HG03135 (cell line): ENCODE measurements at regions not wholly inside any gene's neighbourhood (a gene's known extent, or its start where the extent isn't known, plus 50 kb on each side); places are given as distances from the start of the nearest gene placed in this dataset.

Source experiments
- ATAC-seq: cut with Tn5 transposase; IDR thresholded peaks from one replicate; pipeline ENCODE4 v1.9.1; 2021; ENCODE audit warnings: mild to moderate bottlenecking, moderate library complexity; ENCODE audit not compliant: unreplicated experiment

- ATAC-seq: no peak
Observed at GRCh38 chr16:17828012-17828411, 357.3 kb upstream of the XYLT1 start.

- ATAC-seq: no peak
Observed at GRCh38 chr16:17827313-17827712, 356.6 kb upstream of the XYLT1 start.

GRCh38 chr16:17817943-17818342 is 347.2 kb upstream of the XYLT1 start:
- no peak for ATAC-seq

GRCh38 chr16:17817260-17817659 is 346.5 kb upstream of the XYLT1 start:
- no peak for ATAC-seq

- no peak for ATAC-seq
Observed at GRCh38 chr16:17812771-17813170, 342.0 kb upstream of the XYLT1 start.

GRCh38 chr16:17804857-17805256 is 334.1 kb upstream of the XYLT1 start:
- ATAC-seq: no peak

- no peak for ATAC-seq
Observed at GRCh38 chr16:17803625-17804410, 333.1 kb upstream of the XYLT1 start.

- ATAC-seq: no peak
Observed at GRCh38 chr16:17802571-17802970, 331.8 kb upstream of the XYLT1 start.

GRCh38 chr16:17801068-17801467 is 330.3 kb upstream of the XYLT1 start:
- ATAC-seq: no peak

GRCh38 chr16:17798716-17799115 is 328.0 kb upstream of the XYLT1 start:
- no peak for ATAC-seq

GRCh38 chr16:17793354-17793753 is 322.6 kb upstream of the XYLT1 start:
- no peak for ATAC-seq

GRCh38 chr16:17784073-17784472 is 313.3 kb upstream of the XYLT1 start:
- no peak for ATAC-seq

GRCh38 chr16:17780181-17780580 is 309.4 kb upstream of the XYLT1 start:
- no peak for ATAC-seq

- ATAC-seq: no peak
Observed at GRCh38 chr16:17777408-17777863, 306.7 kb upstream of the XYLT1 start.

- ATAC-seq: no peak
Observed at GRCh38 chr16:17776888-17777287, 306.1 kb upstream of the XYLT1 start.

- ATAC-seq: no peak
Observed at GRCh38 chr16:17776465-17776864, 305.7 kb upstream of the XYLT1 start.

GRCh38 chr16:17775061-17775460 is 304.3 kb upstream of the XYLT1 start:
- no peak for ATAC-seq

GRCh38 chr16:17773698-17774101 is 302.9 kb upstream of the XYLT1 start:
- ATAC-seq: no peak

GRCh38 chr16:17770104-17770503 is 299.3 kb upstream of the XYLT1 start:
- ATAC-seq: no peak

GRCh38 chr16:17769065-17769464 is 298.3 kb upstream of the XYLT1 start:
- ATAC-seq: no peak

GRCh38 chr16:17768257-17768656 is 297.5 kb upstream of the XYLT1 start:
- ATAC-seq: no peak

- ATAC-seq: no peak
Observed at GRCh38 chr16:17766012-17766411, 295.3 kb upstream of the XYLT1 start.
